Fibroblast of gingiva (primary cell): ENCODE measurements at regions not wholly inside any gene's neighbourhood (a gene's known extent, or its start where the extent isn't known, plus 50 kb on each side); places are given as distances from the start of the nearest gene placed in this dataset.

Experiments used
- DNase-seq: peaks from one replicate; pipeline ENCODE4 v3.0.0-alpha.2; 2011; ENCODE audit warnings: low read depth

- DNase-seq, result no peak
These were observed 79.6 kb upstream of the TACR1 start for GRCh38 chr2:75278821-75279379.

DNA sequence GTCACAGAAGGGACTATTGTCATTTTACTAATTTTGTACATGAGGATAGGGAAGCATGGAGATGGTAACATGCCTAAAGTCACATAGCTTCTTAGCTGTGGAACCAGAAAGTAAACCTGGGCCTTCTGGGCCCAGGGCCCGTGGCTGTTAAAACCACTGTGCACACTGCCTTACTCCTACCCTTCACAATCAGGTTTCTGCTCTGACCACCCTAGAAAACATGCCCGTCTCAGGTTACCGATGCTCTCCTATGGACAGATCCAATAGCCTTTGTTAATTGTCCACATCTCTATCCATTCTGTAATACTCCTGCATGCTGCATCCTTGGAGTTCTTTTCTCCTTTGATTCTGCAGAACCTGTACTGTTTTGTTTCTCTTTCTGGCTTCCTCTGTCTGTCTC, 79.0 kb upstream of the TACR1 start:
- DNase-seq, result no peak

- DNase-seq, result no peak
These were observed 77.8 kb upstream of the TACR1 start for GRCh38 chr2:75277111-75277510.

DNA sequence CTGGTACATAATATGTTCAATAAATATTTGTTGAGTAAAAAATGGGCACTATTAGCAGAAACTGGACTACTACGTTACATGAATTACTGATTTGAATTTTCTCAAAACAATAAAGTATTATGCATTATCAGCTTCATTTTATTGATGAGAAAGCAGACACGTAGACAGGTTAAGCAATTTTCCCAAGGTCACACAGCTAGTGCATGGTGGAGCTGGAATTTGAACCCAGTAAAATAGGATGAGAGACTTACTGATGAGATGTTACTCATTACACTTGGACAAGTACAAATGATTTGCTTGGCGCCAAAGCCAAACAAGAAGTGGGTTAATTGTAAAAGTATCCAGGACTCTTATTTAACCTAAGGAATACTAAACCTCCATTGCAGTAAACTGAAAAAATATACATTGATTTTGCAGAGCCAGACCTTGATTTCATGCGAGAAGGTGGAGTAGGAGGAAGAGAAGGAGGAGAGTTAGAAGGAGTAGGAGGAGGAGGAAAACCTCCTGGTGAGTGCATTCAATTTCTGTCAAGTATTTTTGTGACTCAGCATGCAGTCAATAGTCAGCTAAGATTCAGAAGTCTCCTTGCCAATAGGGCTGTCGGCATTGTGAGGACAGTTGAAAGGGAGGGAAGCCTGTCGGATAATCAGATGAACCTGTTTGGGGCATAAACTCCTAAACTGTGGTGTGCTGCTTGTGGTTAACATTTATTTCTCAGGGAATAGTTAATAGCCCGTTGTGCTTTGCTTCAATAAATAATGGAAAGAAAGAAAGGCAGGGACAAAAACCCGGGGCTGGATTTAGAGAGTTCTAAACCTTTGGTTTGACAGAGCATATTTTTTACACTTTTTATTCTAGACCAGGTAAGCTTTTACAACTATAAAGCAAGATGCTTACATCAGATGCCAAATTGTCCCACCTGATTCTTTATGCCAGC, 77.0 kb upstream of the TACR1 start:
- DNase-seq, result peak; percentile 4

- DNase-seq, result no peak
These were observed 75.6 kb upstream of the TACR1 start for GRCh38 chr2:75274936-75275335.

DNA sequence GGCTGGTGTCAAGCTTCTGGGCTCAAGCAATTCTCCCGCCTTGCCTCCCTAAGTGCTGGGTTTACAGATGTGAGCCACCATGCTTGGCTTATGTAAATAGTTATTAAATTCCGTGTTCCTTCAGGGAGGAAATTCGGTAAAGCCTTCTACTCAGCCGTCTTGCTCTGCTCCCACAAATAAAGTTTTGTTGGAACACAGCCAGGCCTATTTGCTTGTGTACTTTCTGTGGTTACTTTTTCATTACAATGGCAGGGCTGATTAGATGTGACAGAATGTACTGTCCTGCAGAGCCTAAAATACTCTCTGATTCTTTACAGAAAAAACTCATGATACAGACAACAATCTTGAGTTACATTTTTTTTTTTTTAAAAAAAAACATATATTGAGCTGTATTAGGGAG, 68.8 kb upstream of the TACR1 start:
- DNase-seq, result no peak

DNA sequence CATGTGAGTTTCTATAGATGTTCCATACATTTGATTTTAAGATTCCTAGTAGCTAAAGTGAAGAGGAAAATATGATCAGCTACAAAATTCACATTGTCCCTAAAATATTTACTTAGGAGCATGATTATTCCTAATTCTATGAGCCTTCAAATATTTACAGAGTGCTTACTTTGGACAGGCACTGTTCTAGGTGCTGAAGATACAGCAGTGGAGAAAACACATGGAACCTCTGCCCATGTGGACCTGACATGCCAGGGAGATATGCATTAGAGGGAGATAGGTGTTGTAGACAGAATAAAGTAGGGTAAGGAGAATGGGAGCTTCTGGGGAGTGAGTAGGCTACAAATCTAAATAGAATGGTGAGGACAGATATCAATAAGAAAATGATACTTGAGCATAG, 62.6 kb upstream of the TACR1 start:
- no peak for DNase-seq

DNA sequence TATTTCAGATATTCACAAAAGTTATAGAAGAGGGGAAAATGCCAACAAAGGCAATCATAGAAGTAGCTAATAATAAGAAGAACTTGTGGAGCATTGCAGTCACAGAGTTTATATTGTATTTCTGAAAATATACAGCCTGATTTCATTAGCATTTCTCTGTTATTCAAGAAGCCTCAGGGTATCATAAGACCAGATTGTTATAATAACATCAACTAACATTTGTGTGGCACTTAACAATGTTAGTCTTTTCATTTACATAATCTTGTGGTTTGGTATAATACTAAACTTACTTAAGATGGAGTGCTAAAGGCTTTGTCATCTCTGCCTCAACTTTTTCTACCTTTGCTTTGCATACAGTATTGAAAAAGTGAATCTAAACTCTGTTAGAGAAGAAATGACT, 61.6 kb upstream of the TACR1 start:
- DNase-seq, result peak; percentile 6

GRCh38 chr2:75258620-75259019, 59.3 kb upstream of the TACR1 start:
- DNase-seq, result no peak

- DNase-seq, result no peak
These were observed 57.2 kb upstream of the TACR1 start for GRCh38 chr2:75256485-75256884.

DNA sequence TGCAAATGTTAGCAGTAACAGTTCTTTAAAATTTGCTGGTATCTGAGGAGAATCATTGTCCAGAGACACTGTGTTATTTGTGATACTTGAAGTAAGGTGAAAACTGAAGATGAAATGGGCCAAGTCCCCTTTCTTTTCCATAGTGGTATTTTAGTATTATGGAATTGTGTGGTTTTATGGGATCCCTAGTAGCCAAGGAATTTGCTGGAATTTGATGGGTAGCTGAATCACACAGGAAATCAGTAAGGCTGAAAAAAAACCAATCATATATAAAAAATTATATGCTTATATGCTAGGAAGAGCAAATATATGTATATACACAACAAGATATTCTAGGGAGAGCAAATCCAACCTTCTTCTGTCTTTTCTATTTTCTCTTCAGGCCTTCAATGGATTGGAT, 54.2 kb upstream of the TACR1 start:
- no peak for DNase-seq

- DNase-seq, result no peak
These were observed 52.6 kb upstream of the TACR1 start for GRCh38 chr2:75251896-75252295.
